GM18508 (cell line): ENCODE measurements at regions not wholly inside any gene's neighbourhood (a gene's known extent, or its start where the extent isn't known, plus 50 kb on each side); places are given as distances from the start of the nearest gene placed in this dataset.
"Not testable (repeated sequence)": the region's sequence is repeated elsewhere in the genome, so short reads cannot be mapped to it uniquely, and the experiment has no call there.

Source experiments
- ATAC-seq: cut with Tn5 transposase; IDR thresholded peaks from one replicate; pipeline ENCODE4 v1.9.1; 2021; ENCODE audit warnings: moderate number of reproducible peaks; ENCODE audit not compliant: insufficient read depth, unreplicated experiment

- not testable (repeated sequence) for ATAC-seq
Observed at GRCh38 chr13:109702030-109702597, 84.3 kb downstream of the IRS2 start.

GRCh38 chr13:109700176-109700575, 86.2 kb downstream of the IRS2 start:
- ATAC-seq: no peak

- no peak for ATAC-seq
Observed at GRCh38 chr13:109699628-109700071, 86.7 kb downstream of the IRS2 start.

- ATAC-seq: no peak
Observed at GRCh38 chr13:109698779-109699178, 87.6 kb downstream of the IRS2 start.

GRCh38 chr13:109697936-109698335, 88.4 kb downstream of the IRS2 start:
- ATAC-seq: no peak

GRCh38 chr13:109695402-109696190, 90.8 kb downstream of the IRS2 start:
- no peak for ATAC-seq

GRCh38 chr13:109694972-109695371, 91.4 kb downstream of the IRS2 start:
- no peak for ATAC-seq

- ATAC-seq: no peak
Observed at GRCh38 chr13:109693213-109693612, 93.2 kb downstream of the IRS2 start.

- no peak for ATAC-seq
Observed at GRCh38 chr13:109691689-109692088, 94.7 kb downstream of the IRS2 start.

GRCh38 chr13:109687559-109688448, 98.6 kb downstream of the IRS2 start:
- ATAC-seq: no peak

GRCh38 chr13:109685203-109685602, 101.2 kb downstream of the IRS2 start:
- no peak for ATAC-seq

GRCh38 chr13:109684824-109685202, 101.6 kb downstream of the IRS2 start:
- no peak for ATAC-seq

GRCh38 chr13:109684084-109684823, 102.1 kb downstream of the IRS2 start:
- no peak for ATAC-seq

- no peak for ATAC-seq
Observed at GRCh38 chr13:109682534-109683244, 103.7 kb downstream of the IRS2 start.

GRCh38 chr13:109680930-109681329, 105.5 kb downstream of the IRS2 start:
- ATAC-seq: no peak

GRCh38 chr13:109680288-109680687, 106.1 kb downstream of the IRS2 start:
- ATAC-seq: no peak

- no peak for ATAC-seq
Observed at GRCh38 chr13:109678459-109678858, 107.9 kb downstream of the IRS2 start.

GRCh38 chr13:109677206-109677605, 109.2 kb downstream of the IRS2 start:
- no peak for ATAC-seq

- no peak for ATAC-seq
Observed at GRCh38 chr13:109673477-109673876, 112.9 kb downstream of the IRS2 start.

GRCh38 chr13:109672545-109672944, 113.8 kb downstream of the IRS2 start:
- ATAC-seq: no peak
